K562 (cell line): ENCODE measurements at regions not wholly inside any gene's neighbourhood (a gene's known extent, or its start where the extent isn't known, plus 50 kb on each side); places are given as distances from the start of the nearest gene placed in this dataset.

Experiments used
- ATAC-seq: fragments of 200-7000 bp; cut with Tn5 transposase; 3 replicates; pipeline ENCODE4 v1.9.1; 2020; ENCODE audit warnings: moderate library complexity
- BruUV-seq: library from RNA; stranded (reverse); fragments of 400-500 nt; replicated peaks from 2 replicates; lab custom pipeline; 2021; lab: Mats Ljungman, UMichigan
- CTCF ChIA-PET: fragments of 300-600 bp; formaldehyde crosslinking; extraction: SDS; loops from one replicate; lab custom pipeline; 2021; ENCODE audit warnings: low intra/inter-chr PET ratio; lab: Yijun Ruan, JAX
- POLR2A ChIA-PET: fragments of 300-600, 350-650 bp; sonication (Branson Sonifier 250); formaldehyde crosslinking; extraction: SDS; loops from one replicate; lab custom pipeline; 2021; ENCODE audit warnings: antibody characterized with exemption, inconsistent platforms; lab: Yijun Ruan, JAX
- DNase-seq, 4 experiments: peaks; one replicate each; pipeline versions ENCODE4 v3.0.0 to v3.0.0-alpha.2; 2011 to 2018; ENCODE audit warnings: low spot score in 3 of 4, mixed read lengths in 3 of 4; ENCODE audit errors: extremely low read depth in 1 of 4
- FAIRE-seq: peaks from 2 replicates; lab custom pipeline; 2011; peaks lifted over from hg19 to GRCh38; lab: Jason Lieb, UNC
- H2AFZ ChIP-seq: 2 replicates; pipeline ENCODE4 v1.6.0; 2011; ENCODE audit warnings: low read depth, low read length, control low read depth, inconsistent platforms
- H3K27ac ChIP-seq: fragments of 200-600 bp; 3 replicates; pipeline ENCODE4 v1.8.0; 2011; ENCODE audit warnings: low read depth, mild to moderate bottlenecking, control low read depth, inconsistent platforms, low read length, moderate library complexity, mixed read lengths; ENCODE audit errors: extremely low read depth
- H3K27me3 ChIP-seq, 2 experiments: fragments of 300-600 bp in 1 of 2; 2 replicates in 1 of 2; 3 replicates in 1 of 2; pipeline versions ENCODE4 v1.6.0 to v1.8.0; 2011; ENCODE audit warnings: inconsistent platforms in 2 of 2, low read length in 2 of 2, mild to moderate bottlenecking in 1 of 2, mixed read lengths in 1 of 2, moderate library complexity in 1 of 2; ENCODE audit not compliant: control insufficient read depth in 2 of 2, insufficient read depth in 2 of 2
- H3K36me3 ChIP-seq: fragments of 300-600 bp; 3 replicates; pipeline ENCODE4 v1.8.0; 2011; ENCODE audit warnings: mild to moderate bottlenecking, low read length, inconsistent platforms; ENCODE audit not compliant: control insufficient read depth, insufficient read depth
- H3K4me1 ChIP-seq, 2 experiments: fragments of 200-600 bp in 1 of 2; replicated peaks in 1 of 2; 2 replicates in 1 of 2; 3 replicates in 1 of 2; pipeline versions ENCODE4 v1.5.1 to v1.8.0; 2011; ENCODE audit warnings: inconsistent platforms in 2 of 2, low read length in 2 of 2, mild to moderate bottlenecking in 1 of 2, mixed read lengths in 1 of 2, moderate library complexity in 1 of 2; ENCODE audit not compliant: control insufficient read depth in 2 of 2, insufficient read depth in 2 of 2
- H3K4me2 ChIP-seq: 2 replicates; pipeline ENCODE4 v1.6.1; 2011; ENCODE audit warnings: low read length, control low read depth, inconsistent platforms, mixed read lengths; ENCODE audit not compliant: insufficient read depth
- H3K4me3 ChIP-seq: fragments of 200-600 bp; sonication (generic), shearing (Covaris generic); 2 replicates; pipeline ENCODE4 v1.5.1; 2016; ENCODE audit warnings: control low read depth, inconsistent platforms
- H3K79me2 ChIP-seq: fragments of 200-600 bp; 3 replicates; pipeline ENCODE4 v1.8.0; 2011; ENCODE audit warnings: low read length, inconsistent platforms; ENCODE audit not compliant: control insufficient read depth, insufficient read depth
- H3K9ac ChIP-seq, 2 experiments: 2 replicates each; pipeline versions ENCODE4 v1.6.0 to v1.6.1; 2011; ENCODE audit warnings: low read depth in 2 of 2, low read length in 2 of 2, control low read depth in 1 of 2, inconsistent platforms in 1 of 2, mild to moderate bottlenecking in 1 of 2, mixed read lengths in 1 of 2; ENCODE audit not compliant: insufficient read depth in 1 of 2
- H3K9me1 ChIP-seq: one replicate; pipeline ENCODE4 v1.6.0; 2011; ENCODE audit warnings: inconsistent platforms, mild to moderate bottlenecking, low read length, moderate library complexity; ENCODE audit not compliant: control insufficient read depth, insufficient read depth
- H3K9me3 ChIP-seq: replicated peaks from 2 replicates; pipeline ENCODE4 v1.5.1; 2011; ENCODE audit warnings: low read depth, low read length, inconsistent platforms; ENCODE audit not compliant: control insufficient read depth, insufficient read depth
- H4K20me1 ChIP-seq: replicated peaks from 2 replicates; pipeline ENCODE4 v1.6.1; 2011; ENCODE audit warnings: low read length, inconsistent platforms, mixed read lengths; ENCODE audit not compliant: control insufficient read depth, insufficient read depth
- ARID3A ChIP-seq: IDR thresholded peaks from 2 replicates; pipeline ENCODE4 v1.6.1; 2012; ENCODE audit warnings: low read depth, low read length, improper control_type of control experiment, borderline replicate concordance
- BCL6 ChIP-seq: fragments of 250-450 bp; sonication (Bioruptor Pico); IDR thresholded peaks from 2 replicates; pipeline ENCODE4 v1.4.0; 2020
- CBX3 ChIP-seq, 2 experiments: IDR thresholded peaks; 1 replicate in 1 of 2; 2 replicates in 1 of 2; pipeline ENCODE4 v1.6.1; 2012; ENCODE audit warnings: inconsistent platforms in 2 of 2, low read length in 2 of 2, borderline replicate concordance in 1 of 2, control low read depth in 1 of 2
- FOS ChIP-seq: IDR thresholded peaks from 3 replicates; pipeline ENCODE4 v1.6.1; 2011; ENCODE audit not compliant: insufficient read length; ENCODE audit errors: extremely low read depth
- IRF2 ChIP-seq: sonication (generic); formaldehyde crosslinking; IDR thresholded peaks from 2 replicates; pipeline ENCODE4 v1.8.1; 2022; ENCODE audit warnings: mild to moderate bottlenecking, missing genetic modification reagents
- KLF13 ChIP-seq: fragments of 450-650 bp; IDR thresholded peaks from 2 replicates; pipeline ENCODE4 v1.6.1; 2016; ENCODE audit warnings: missing genetic modification characterization, low read depth, mild to moderate bottlenecking, missing compliant biosample characterization, moderate library complexity, borderline replicate concordance
- KLF16 ChIP-seq: IDR thresholded peaks from 2 replicates; pipeline ENCODE4 v1.6.1; 2016; ENCODE audit warnings: antibody characterized with exemption
- MYC ChIP-seq, 2 experiments: fragments of 250-450 bp in 1 of 2; sonication (Bioruptor Pico) in 1 of 2; IDR thresholded peaks; 2 replicates each; pipeline versions ENCODE4 v1.5.1 to v1.6.1; 2012 to 2021; ENCODE audit warnings: low read depth in 2 of 2, borderline replicate concordance in 1 of 2, improper control_type of control experiment in 1 of 2, low read length in 1 of 2, mild to moderate bottlenecking in 1 of 2, moderate library complexity in 1 of 2
- PRMT5 ChIP-seq: sonication (generic); formaldehyde crosslinking; IDR thresholded peaks from 2 replicates; pipeline ENCODE4 v1.5.0; 2020; ENCODE audit warnings: missing genetic modification reagents
- RBM22 ChIP-seq: fragments of 200-400 bp; formaldehyde crosslinking; IDR thresholded peaks from 2 replicates; pipeline ENCODE4 v1.6.1; 2018; ENCODE audit warnings: low read length, low read depth; ENCODE audit not compliant: poor library complexity, severe bottlenecking
- RBM25 ChIP-seq: fragments of 200-400 bp; formaldehyde crosslinking; IDR thresholded peaks from 2 replicates; pipeline ENCODE4 v1.6.1; 2018; ENCODE audit warnings: low read length, low read depth, moderate library complexity; ENCODE audit not compliant: severe bottlenecking
- SRSF7 ChIP-seq: fragments of 200-400 bp; formaldehyde crosslinking; optimal IDR thresholded peaks from 2 replicates; pipeline ENCODE3; 2017; ENCODE audit warnings: mild to moderate bottlenecking, low read depth, low read length
- TEAD4 ChIP-seq, 2 experiments: sonication (generic) in 1 of 2; formaldehyde crosslinking in 1 of 2; IDR thresholded peaks; 2 replicates each; pipeline versions ENCODE4 v1.6.1 to v1.8.0; 2012 to 2022; ENCODE audit warnings: borderline replicate concordance in 1 of 2, inconsistent platforms in 1 of 2, low read length in 1 of 2, mild to moderate bottlenecking in 1 of 2, missing genetic modification reagents in 1 of 2
- TRIM28 ChIP-seq: fragments of 450-650 bp; IDR thresholded peaks from 2 replicates; pipeline ENCODE4 v1.6.1; 2017
- ZBED1 ChIP-seq: IDR thresholded peaks from 2 replicates; pipeline ENCODE4 v1.6.1; 2014
- ZNF121 ChIP-seq: sonication (generic); formaldehyde crosslinking; conservative IDR thresholded peaks from 2 replicates; pipeline ENCODE4 v1.8.0; 2022; ENCODE audit warnings: missing genetic modification reagents
- ZNF778 ChIP-seq: fragments of 450-650 bp; formaldehyde crosslinking; IDR thresholded peaks from 2 replicates; pipeline ENCODE4 v1.4.0; 2020; ENCODE audit warnings: mild to moderate bottlenecking, moderate library complexity
- WGBS: fragments of 100-300 bp; shearing (Covaris generic); methylation state at CpG from one replicate; pipeline ENCODE4 v1.1.6; 2016; ENCODE audit warnings: low coverage, mixed read lengths; ENCODE audit not compliant: insufficient coverage; ENCODE audit errors: missing lambda C conversion rate; 5-methylcytosine and 5-hydroxymethylcytosine counted together
- in situ Hi-C: fragments of 300-500 bp; cut with MboI; formaldehyde crosslinking; loops from 4 replicates; pipeline ENCODE4 v1.15.0; 2018; ENCODE audit warnings: inconsistent platforms, mixed read lengths
- intact Hi-C: fragments of 100-400 bp; cut with micrococcal nuclease; formaldehyde crosslinking; loops from 2 replicates; pipeline ENCODE4 v1.14.2; 2022
- TF ChIP-seq, protein P1 (sequence below): fragments of 250-450 bp; sonication (Bioruptor Pico); IDR thresholded peaks from 2 replicates; pipeline ENCODE4 v1.4.0; 2020; ENCODE audit warnings: mild to moderate bottlenecking, moderate library complexity

- no peak for TF ChIP-seq KLF13 (tag)
- TF ChIP-seq RBM22, result no peak
- no peak for TF ChIP-seq FOS
- no peak for TF ChIP-seq MYC (IDR thresholded peaks at IDR 0.05; ENCODE audit: low read depth, low read length)
- no peak for TF ChIP-seq MYC (CRISPR knock-in tag; IDR thresholded peaks at IDR 0.05; ENCODE audit: borderline replicate concordance, low read depth)
- TF ChIP-seq, protein P1, sequence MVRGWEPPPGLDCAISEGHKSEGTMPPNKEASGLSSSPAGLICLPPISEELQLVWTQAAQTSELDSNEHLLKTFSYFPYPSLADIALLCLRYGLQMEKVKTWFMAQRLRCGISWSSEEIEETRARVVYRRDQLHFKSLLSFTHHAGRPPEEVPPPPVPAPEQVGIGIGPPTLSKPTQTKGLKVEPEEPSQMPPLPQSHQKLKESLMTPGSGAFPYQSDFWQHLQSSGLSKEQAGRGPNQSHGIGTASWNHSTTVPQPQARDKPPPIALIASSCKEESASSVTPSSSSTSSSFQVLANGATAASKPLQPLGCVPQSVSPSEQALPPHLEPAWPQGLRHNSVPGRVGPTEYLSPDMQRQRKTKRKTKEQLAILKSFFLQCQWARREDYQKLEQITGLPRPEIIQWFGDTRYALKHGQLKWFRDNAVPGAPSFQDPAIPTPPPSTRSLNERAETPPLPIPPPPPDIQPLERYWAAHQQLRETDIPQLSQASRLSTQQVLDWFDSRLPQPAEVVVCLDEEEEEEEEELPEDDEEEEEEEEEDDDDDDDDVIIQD (CRISPR knock-in tag), result no peak
- no peak for TF ChIP-seq ARID3A
- TF ChIP-seq, all 486 proteins: peak for 0
Observed at GRCh38 chr2:65812887-65813286, 380.5 kb upstream of the SPRED2 start (continued).

- Histone ChIP-seq H3K79me2 (no peaks in the 10 kb centered on the region), H3K9me3 (no peaks in the 10 kb centered on the region; the same call in 1 of the 2 replicates), H3K9ac (no peak overlapping the region), H3K4me3 (no peak overlapping the region), H3K27me3 (no peaks in the 10 kb centered on the region), H3K4me2 (no peak overlapping the region), H3K9me1 (no peaks in the 10 kb centered on the region), H3K36me3 (no peaks in the 10 kb centered on the region; the same call in 2 of the 3 replicates), H3K27ac (no peak overlapping the region), H2AFZ (no peak overlapping the region), H3K4me1 (peaks cover 0 to 7% of the 10 kb centered on the region in 2 experiments; a peak in 2 of 5 replicates), H4K20me1 (no peaks in the 10 kb centered on the region)
- FAIRE-seq, result no peak
- no peak for DNase-seq
- WGBS, result 51% methylated on average over 4 of the region's 4 CpGs
- CTCF ChIA-PET, result no interaction called here
- intact Hi-C loops, result no loop called here
- no TSS peak for BruUV-seq
- in situ Hi-C loops, result no loop called here
- ATAC-seq, result no peak
- POLR2A ChIA-PET, result interaction anchor here (0.8 to 1.5 kb wide), 2 partner anchors 11 to 13 kb away, joined by 3 to 4 read pairs; no protein-coding TSS in a partner anchor
- TF ChIP-seq IRF2 (CRISPR knock-in tag), result no peak
- peak in 1 of 2 experiments; percentile 76; a peak in 2 of 3 replicates for TF ChIP-seq CBX3 (IDR thresholded peaks at IDR 0.05; ENCODE audit: borderline replicate concordance in 1 of 2, low read length in 2 of 2)
- no peak for TF ChIP-seq ZNF778 (CRISPR knock-in tag)
- TF ChIP-seq TRIM28, result peak; percentile 55; the same call in 1 of the 2 replicates
- no peak for TF ChIP-seq BCL6 (CRISPR knock-in tag)
- TF ChIP-seq ZBED1, result no peak
- TF ChIP-seq PRMT5 (CRISPR knock-in tag), result no peak
- no peak for TF ChIP-seq TEAD4 (IDR thresholded peaks at IDR 0.05; ENCODE audit: low read length)
- TF ChIP-seq TEAD4 (CRISPR knock-in tag; IDR thresholded peaks at IDR 0.05; ENCODE audit: borderline replicate concordance), result no peak
- TF ChIP-seq RBM25, result peak; percentile 59
- TF ChIP-seq SRSF7, result no peak
- no peak for TF ChIP-seq KLF16
- no peak for TF ChIP-seq ZNF121 (CRISPR knock-in tag)
Observed at GRCh38 chr2:65807942-65808341, 375.5 kb upstream of the SPRED2 start.
